Breast epithelium (tissue), 3 donors: ENCODE measurements at regions not wholly inside any gene's neighbourhood (a gene's known extent, or its start where the extent isn't known, plus 50 kb on each side); places are given as distances from the start of the nearest gene placed in this dataset.
"Not testable (repeated sequence)": the region's sequence is repeated elsewhere in the genome, so short reads cannot be mapped to it uniquely, and the experiment has no call there.

Experiments
- CTCF ChIP-seq, 3 donors: fragments of 450-650 bp; IDR thresholded peaks; one replicate each; pipeline ENCODE4 v1.5.1; 2016 to 2017; ENCODE audit warnings: antibody characterized with exemption in 3 of 3, mild to moderate bottlenecking in 3 of 3, moderate library complexity in 3 of 3
- POLR2A ChIP-seq: fragments of 450-650 bp; IDR thresholded peaks from one replicate; pipeline ENCODE4 v1.6.1; 2016; ENCODE audit warnings: antibody characterized with exemption, mild to moderate bottlenecking, moderate library complexity
- POLR2AphosphoS5 ChIP-seq, 3 donors: sonication (generic); formaldehyde crosslinking; IDR thresholded peaks; one replicate each; pipeline ENCODE4 v1.6.1; 2017; ENCODE audit warnings: antibody characterized with exemption in 3 of 3

GRCh38 chr5:96103829-96104228, 142.2 kb upstream of the ELL2 start:
- TF ChIP-seq POLR2AphosphoS5 (IDR thresholded peaks at IDR 0.05); CTCF (IDR thresholded peaks at IDR 0.05); POLR2A: not testable (repeated sequence)
